MM.1S (cell line): ENCODE measurements at regions not wholly inside any gene's neighbourhood (a gene's known extent, or its start where the extent isn't known, plus 50 kb on each side); places are given as distances from the start of the nearest gene placed in this dataset.
"Not testable (repeated sequence)": the region's sequence is repeated elsewhere in the genome, so short reads cannot be mapped to it uniquely, and the experiment has no call there.

Source experiments
- DNase-seq: peaks from one replicate; pipeline ENCODE4 v3.0.0-alpha.2; 2015
- H2AFZ ChIP-seq: fragments of 300-600 bp; sonication (generic); 2 replicates; pipeline ENCODE4 v1.6.0; 2016; ENCODE audit warnings: antibody characterized with exemption, low read length
- H3F3A ChIP-seq: fragments of 300-600 bp; sonication (generic); 2 replicates; pipeline ENCODE4 v1.6.1; 2016; ENCODE audit warnings: mild to moderate bottlenecking, antibody characterized with exemption, low read length, moderate library complexity, mixed read lengths; ENCODE audit not compliant: insufficient read depth
- H3K27ac ChIP-seq: fragments of 300-600 bp; sonication (generic); 2 replicates; pipeline ENCODE4 v1.5.1; 2016; ENCODE audit warnings: mild to moderate bottlenecking, low read length
- H3K27me3 ChIP-seq: fragments of 300-600 bp; sonication (generic); replicated peaks from 2 replicates; pipeline ENCODE4 v1.6.0; 2016; ENCODE audit warnings: low read length; ENCODE audit not compliant: insufficient read depth
- H3K36me3 ChIP-seq: fragments of 300-600 bp; sonication (generic); replicated peaks from 2 replicates; pipeline ENCODE4 v1.6.1; 2016; ENCODE audit warnings: mild to moderate bottlenecking, low read length, mixed read lengths; ENCODE audit not compliant: insufficient read depth
- H3K4me1 ChIP-seq: fragments of 300-600 bp; sonication (generic); 2 replicates; pipeline ENCODE4 v1.6.1; 2016; ENCODE audit warnings: low read length, mixed read lengths
- H3K4me2 ChIP-seq: fragments of 300-600 bp; sonication (generic); 2 replicates; pipeline ENCODE4 v1.6.0; 2016; ENCODE audit warnings: low read depth, low read length
- H3K4me3 ChIP-seq: fragments of 300-600 bp; sonication (generic); 2 replicates; pipeline ENCODE4 v1.5.1; 2016; ENCODE audit warnings: low read length, mixed read lengths
- H3K79me2 ChIP-seq: fragments of 300-600 bp; sonication (generic); 2 replicates; pipeline ENCODE4 v1.6.1; 2016; ENCODE audit warnings: mixed run types, low read length, mixed read lengths
- H3K9ac ChIP-seq: fragments of 300-600 bp; sonication (generic); 2 replicates; pipeline ENCODE4 v1.6.1; 2016; ENCODE audit warnings: low read length, mixed read lengths
- H3K9me2 ChIP-seq: fragments of 300-600 bp; sonication (generic); replicated peaks from 2 replicates; pipeline ENCODE4 v1.6.1; 2016; ENCODE audit warnings: mild to moderate bottlenecking, low read length, mixed read lengths; ENCODE audit not compliant: insufficient read depth
- H3K9me3 ChIP-seq: fragments of 300-600 bp; sonication (generic); replicated peaks from 2 replicates; pipeline ENCODE4 v1.6.1; 2016; ENCODE audit warnings: mild to moderate bottlenecking, low read length, mixed read lengths; ENCODE audit not compliant: insufficient read depth
- H4K20me1 ChIP-seq: fragments of 300-600 bp; sonication (generic); 2 replicates; pipeline ENCODE4 v1.6.1; 2016; ENCODE audit warnings: mild to moderate bottlenecking, low read length, moderate library complexity, mixed read lengths; ENCODE audit not compliant: insufficient read depth
- CTCF ChIP-seq: fragments of 300-600 bp; sonication (generic); IDR thresholded peaks from 2 replicates; pipeline ENCODE4 v1.5.1; 2016; ENCODE audit warnings: antibody characterized with exemption, low read length, mixed read lengths
- EZH2 ChIP-seq: fragments of 300-600 bp; sonication (generic); optimal IDR thresholded peaks from 2 replicates; pipeline ENCODE3; 2017; ENCODE audit warnings: low read depth, mild to moderate bottlenecking, antibody characterized with exemption, low read length, mixed read lengths
- EZH2phosphoT487 ChIP-seq: fragments of 300-600 bp; sonication (generic); IDR thresholded peaks from 2 replicates; pipeline ENCODE4 v1.6.1; 2018; ENCODE audit warnings: antibody characterized with exemption, low read length

- Histone ChIP-seq H2AFZ (no peak overlapping the region), H3K79me2 (no peaks in the 10 kb centered on the region), H3K9ac (no peak overlapping the region), H3K4me2 (no peak overlapping the region), H4K20me1 (no peaks in the 10 kb centered on the region), H3K9me3 (no peaks in the 10 kb centered on the region), H3K4me1 (no peaks in the 10 kb centered on the region), H3K4me3 (no peak overlapping the region), H3K27me3 (no peaks in the 10 kb centered on the region), H3K27ac (no peak overlapping the region), H3K9me2 (no peaks in the 10 kb centered on the region), H3F3A (no peaks in the 10 kb centered on the region), H3K36me3 (no peaks in the 10 kb centered on the region)
- no peak for DNase-seq
- no peak for TF ChIP-seq EZH2
- no peak for TF ChIP-seq CTCF
- no peak for TF ChIP-seq EZH2phosphoT487
Observed at GRCh38 chrX:46234775-46235174, 310.4 kb downstream of the ZNF674 start.

GRCh38 chrX:46228389-46228788 lies 316.8 kb downstream of the ZNF674 start:
- Histone ChIP-seq H3K4me2 (no peak overlapping the region), H3K9me3 (no peaks in the 10 kb centered on the region), H4K20me1 (no peaks in the 10 kb centered on the region), H3K27me3 (no peaks in the 10 kb centered on the region), H3K4me3 (no peak overlapping the region), H3K9me2 (no peaks in the 10 kb centered on the region), H3K79me2 (no peaks in the 10 kb centered on the region), H3F3A (no peaks in the 10 kb centered on the region), H3K4me1 (no peaks in the 10 kb centered on the region), H3K36me3 (no peaks in the 10 kb centered on the region), H2AFZ (no peak overlapping the region), H3K9ac (no peak overlapping the region), H3K27ac (no peak overlapping the region)
- no peak for DNase-seq
- no peak for TF ChIP-seq CTCF
- TF ChIP-seq EZH2 = no peak

- H3K9ac ChIP-seq = no peak overlapping the region
Observed at GRCh38 chrX:46226422-46226821, 318.8 kb downstream of the ZNF674 start.

GRCh38 chrX:46223499-46223898 lies 321.7 kb downstream of the ZNF674 start:
- H3K4me3 ChIP-seq, H3K9me2 ChIP-seq, H4K20me1 ChIP-seq, H3F3A ChIP-seq, H3K79me2 ChIP-seq, H3K27ac ChIP-seq, H3K27me3 ChIP-seq, H2AFZ ChIP-seq, DNase-seq, H3K36me3 ChIP-seq, H3K4me1 ChIP-seq, H3K9me3 ChIP-seq, H3K4me2 ChIP-seq, H3K9ac ChIP-seq: not testable (repeated sequence)

More at GRCh38 chrX:46226422-46226821, 318.8 kb downstream of the ZNF674 start:
- Histone ChIP-seq H3K36me3 (no peaks in the 10 kb centered on the region), H3K9me2 (no peaks in the 10 kb centered on the region), H3K4me2 (no peak overlapping the region), H2AFZ (no peak overlapping the region), H3K4me1 (no peaks in the 10 kb centered on the region), H3K27ac (no peak overlapping the region), H3K4me3 (no peak overlapping the region), H3K27me3 (no peaks in the 10 kb centered on the region), H3F3A (no peaks in the 10 kb centered on the region), H3K9me3 (no peaks in the 10 kb centered on the region), H3K79me2 (no peaks in the 10 kb centered on the region), H4K20me1 (no peaks in the 10 kb centered on the region)
- DNase-seq = no peak
- TF ChIP-seq EZH2 (no peak), EZH2phosphoT487 (no peak), CTCF (no peak)
